Kidney (tissue), 13 donors: ENCODE measurements at regions not wholly inside any gene's neighbourhood (a gene's known extent, or its start where the extent isn't known, plus 50 kb on each side); places are given as distances from the start of the nearest gene placed in this dataset.

Experiments
- DNase-seq, 5 donors: peaks; one replicate each; pipeline ENCODE4 v3.0.0-alpha.2; 2013 to 2020
- FAIRE-seq: peaks from 2 replicates; lab custom pipeline; 2012; peaks lifted over from hg19 to GRCh38; lab: Jason Lieb, UNC
- H3K27ac ChIP-seq, 2 donors: one replicate each; pipeline ENCODE4 v1.7.0; 2013; ENCODE audit warnings: low read depth in 2 of 2, low read length in 2 of 2, inconsistent platforms in 1 of 2
- H3K27me3 ChIP-seq: one replicate; pipeline ENCODE4 v1.7.1; 2013; ENCODE audit warnings: low read length, inconsistent platforms; ENCODE audit not compliant: control insufficient read depth, insufficient read depth
- H3K36me3 ChIP-seq, 3 donors: one replicate each; pipeline versions ENCODE4 v1.7.0 to v1.7.1; 2013; ENCODE audit warnings: low read length in 3 of 3, control low read depth in 1 of 3, inconsistent platforms in 1 of 3; ENCODE audit not compliant: insufficient read depth in 3 of 3, control insufficient read depth in 2 of 3
- H3K4me1 ChIP-seq, 3 donors: one replicate each; pipeline versions ENCODE4 v1.7.0 to v1.7.1; 2013; ENCODE audit warnings: low read length in 3 of 3, inconsistent platforms in 1 of 3, low read depth in 1 of 3; ENCODE audit not compliant: control insufficient read depth in 2 of 3, insufficient read depth in 2 of 3
- H3K4me3 ChIP-seq, 3 donors: one replicate each; pipeline versions ENCODE4 v1.7.0 to v1.8.1; 2013; ENCODE audit warnings: low read length in 3 of 3, control low read depth in 1 of 3, inconsistent platforms in 1 of 3
- H3K9ac ChIP-seq, 3 donors: one replicate each; pipeline versions ENCODE4 v1.7.0 to v1.7.1; 2013; ENCODE audit warnings: low read length in 3 of 3, control low read depth in 1 of 3, inconsistent platforms in 1 of 3
- H3K9me3 ChIP-seq, 3 donors: one replicate each; pipeline versions ENCODE4 v1.7.0 to v1.7.1; 2013; ENCODE audit warnings: low read length in 3 of 3, control low read depth in 1 of 3, inconsistent platforms in 1 of 3; ENCODE audit not compliant: control insufficient read depth in 2 of 3, insufficient read depth in 1 of 3
- intact Hi-C: fragments of 100-400 bp; cut with DNase I; formaldehyde crosslinking; loops from one replicate; pipeline ENCODE4 v1.11.1; 2022
- TF ChIP-seq, protein P1 (sequence below): IDR thresholded peaks from 3 replicates; pipeline ENCODE4 v1.5.1; 2012; ENCODE audit warnings: mild to moderate bottlenecking, moderate library complexity, borderline replicate concordance; ENCODE audit not compliant: insufficient read depth; ENCODE audit errors: extremely low read depth
- donor health status: control.
- donor health status: control.
- donor health status: control.
- donor health status: control.
- donor health status: control.
- donor health status: DM: yes; HTN: yes; CAD: no.
- donor health status: Normal renal cell carcinoma (clear cell type).

GRCh38 chr2:15810477-15811150 is 129.7 kb upstream of the MYCN start:
- Histone ChIP-seq H3K9me3 (no peaks in the 10 kb centered on the region), H3K36me3 (no peaks in the 10 kb centered on the region), H3K4me3 (no peak overlapping the region), H3K27me3 (no peaks in the 10 kb centered on the region), H3K27ac (peak overlapping the region in 1 of 2 donors; percentile 70), H3K4me1 (peaks cover 2 to 12% (median 7%) of the 10 kb centered on the region in 3 donors), H3K9ac (no peak overlapping the region)
- intact Hi-C loops: no loop called here
- DNase-seq: peak in 4 of 5 donors; percentile 51 to 71 (median 70)
- no peak for FAIRE-seq
- TF ChIP-seq, protein P1, sequence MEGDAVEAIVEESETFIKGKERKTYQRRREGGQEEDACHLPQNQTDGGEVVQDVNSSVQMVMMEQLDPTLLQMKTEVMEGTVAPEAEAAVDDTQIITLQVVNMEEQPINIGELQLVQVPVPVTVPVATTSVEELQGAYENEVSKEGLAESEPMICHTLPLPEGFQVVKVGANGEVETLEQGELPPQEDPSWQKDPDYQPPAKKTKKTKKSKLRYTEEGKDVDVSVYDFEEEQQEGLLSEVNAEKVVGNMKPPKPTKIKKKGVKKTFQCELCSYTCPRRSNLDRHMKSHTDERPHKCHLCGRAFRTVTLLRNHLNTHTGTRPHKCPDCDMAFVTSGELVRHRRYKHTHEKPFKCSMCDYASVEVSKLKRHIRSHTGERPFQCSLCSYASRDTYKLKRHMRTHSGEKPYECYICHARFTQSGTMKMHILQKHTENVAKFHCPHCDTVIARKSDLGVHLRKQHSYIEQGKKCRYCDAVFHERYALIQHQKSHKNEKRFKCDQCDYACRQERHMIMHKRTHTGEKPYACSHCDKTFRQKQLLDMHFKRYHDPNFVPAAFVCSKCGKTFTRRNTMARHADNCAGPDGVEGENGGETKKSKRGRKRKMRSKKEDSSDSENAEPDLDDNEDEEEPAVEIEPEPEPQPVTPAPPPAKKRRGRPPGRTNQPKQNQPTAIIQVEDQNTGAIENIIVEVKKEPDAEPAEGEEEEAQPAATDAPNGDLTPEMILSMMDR: no peak

DNA sequence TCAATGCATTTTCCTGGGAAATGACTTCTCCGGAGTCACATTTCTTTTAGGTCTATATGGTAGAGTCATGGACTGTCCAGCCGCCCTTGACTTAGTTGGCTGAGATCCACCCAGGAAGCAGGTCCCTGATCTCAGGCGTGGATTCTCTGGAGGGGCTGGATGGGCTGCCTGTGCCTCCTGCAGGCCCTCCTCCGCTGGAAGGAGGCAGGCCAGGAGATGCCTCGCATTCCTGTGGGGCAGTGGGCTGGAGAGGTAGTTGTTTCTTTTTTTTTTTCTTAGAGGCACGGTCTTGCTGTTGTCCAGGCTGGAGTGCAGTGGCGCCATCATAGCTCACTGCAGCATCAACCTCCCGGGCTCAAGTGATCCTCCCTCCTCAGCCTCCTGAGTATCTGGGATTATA is 129.0 kb upstream of the MYCN start:
- Histone ChIP-seq H3K27ac (peak overlapping the region in 1 of 2 donors; percentile 70), H3K36me3 (no peaks in the 10 kb centered on the region), H3K4me1 (peaks cover 2 to 12% (median 7%) of the 10 kb centered on the region in 3 donors), H3K9ac (no peak overlapping the region), H3K27me3 (no peaks in the 10 kb centered on the region), H3K4me3 (no peak overlapping the region), H3K9me3 (no peaks in the 10 kb centered on the region)
- DNase-seq: peak in 4 of 5 donors; percentile 89 to 94 (median 92)
- no peak for FAIRE-seq
- TF ChIP-seq, protein P1: no peak
- intact Hi-C loops: no loop called here

DNA sequence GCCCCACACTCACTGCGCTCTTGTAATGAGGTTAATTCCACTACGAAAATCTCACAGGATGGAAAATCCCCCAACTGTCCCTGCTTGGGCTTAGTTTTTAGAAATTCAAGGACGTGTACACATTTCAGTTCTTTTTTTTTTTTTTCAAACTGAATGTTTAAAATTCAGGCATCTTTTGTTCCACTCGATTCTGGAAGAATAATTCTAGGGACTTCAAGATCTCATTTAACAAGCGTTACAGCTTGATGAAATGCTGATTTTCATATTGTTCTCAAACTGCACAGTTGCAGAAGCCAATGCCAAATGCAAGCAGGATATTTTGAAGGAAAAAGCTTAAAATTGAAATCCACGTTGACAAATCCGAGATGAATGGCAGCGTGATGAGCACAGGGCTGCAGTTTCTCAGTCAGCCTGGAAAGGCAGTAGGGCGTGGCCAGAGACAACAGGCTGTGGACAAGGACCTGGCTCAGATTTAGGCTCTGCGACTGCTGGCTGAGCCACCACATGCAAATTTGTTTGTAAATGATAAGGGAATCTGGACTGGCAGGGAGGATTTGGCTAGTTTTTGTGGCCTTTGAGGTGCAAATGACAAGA is 128.1 kb upstream of the MYCN start:
- intact Hi-C loops: no loop called here
- H3K4me3 ChIP-seq: no peak overlapping the region
- FAIRE-seq (no peak), DNase-seq (no peak)
- H3K36me3 ChIP-seq: no peaks in the 10 kb centered on the region
- no peak overlapping the region for H3K9ac ChIP-seq
- peaks cover 2 to 14% (median 7%) of the 10 kb centered on the region in 3 donors for H3K4me1 ChIP-seq
- TF ChIP-seq, protein P1: no peak
- no peaks in the 10 kb centered on the region for H3K27me3 ChIP-seq
- no peaks in the 10 kb centered on the region for H3K9me3 ChIP-seq
- no peak overlapping the region for H3K27ac ChIP-seq
